ENCODE measurements at regions not wholly inside any gene's neighbourhood (a gene's known extent, or its start where the extent isn't known, plus 50 kb on each side); places are given as distances from the start of the nearest gene placed in this dataset.

DNA sequence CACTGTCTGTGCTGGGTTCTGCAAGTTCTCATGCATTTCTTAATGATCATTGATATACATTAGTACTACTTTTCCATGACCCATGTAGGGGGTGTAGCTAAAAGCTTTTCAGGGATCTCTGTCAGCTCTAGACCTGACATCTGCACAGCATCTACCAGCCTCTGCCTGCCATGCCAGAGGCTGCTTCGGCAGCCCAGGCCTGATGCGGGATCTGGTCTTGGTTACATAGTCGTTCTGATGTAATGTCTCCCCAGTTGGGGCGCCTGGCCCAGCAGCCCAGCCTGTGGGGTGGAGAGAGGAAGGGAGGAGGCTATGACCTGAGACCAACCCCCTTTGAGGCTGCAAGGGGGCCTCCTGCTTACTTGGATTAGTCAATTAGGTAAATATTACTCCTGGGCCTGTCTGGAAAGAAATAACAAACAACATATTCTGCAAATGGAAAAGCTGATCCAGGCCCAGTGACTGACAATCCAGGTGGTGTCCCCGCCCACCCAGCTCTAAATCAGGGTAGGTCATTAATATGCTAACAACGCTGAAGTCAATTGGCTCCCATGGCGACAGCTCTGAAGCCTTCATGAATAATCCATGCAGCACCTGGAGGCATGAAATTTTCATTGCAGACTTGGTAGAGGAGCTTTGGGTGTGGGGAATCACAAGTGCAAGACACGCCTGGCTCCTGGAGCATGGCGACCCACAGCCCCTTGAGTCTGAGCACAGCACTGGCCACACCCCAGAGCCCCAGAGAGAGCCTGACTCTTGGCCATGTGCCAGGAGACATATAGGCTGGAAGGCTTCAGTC is 575.3 kb downstream of the CMPK2 start:
- no peak overlapping the region for H2AFZ ChIP-seq (ENCODE audit: low read depth, low read length, poor library complexity, severe bottlenecking)
- no peak overlapping the region for H3K27ac ChIP-seq (ENCODE audit: low read depth, low read length)
- no peaks in the 10 kb centered on the region for H4K20me1 ChIP-seq (ENCODE audit: insufficient read depth)
- H3K79me2 ChIP-seq (ENCODE audit: insufficient read depth, low read length) = no peaks in the 10 kb centered on the region
- H3K9ac ChIP-seq (ENCODE audit: low read length) = no peak overlapping the region
- H3K4me2 ChIP-seq (ENCODE audit: low read length) = no peak overlapping the region
- no TSS peak for BruUV-seq (replicated peaks)
- H3K9me3 ChIP-seq (ENCODE audit: control insufficient read depth in 1 of 2, insufficient read depth in 1 of 2, low read depth in 1 of 2, low read length in 2 of 2) = peaks cover 4 to 6% of the 10 kb centered on the region in 2 experiments; a peak in 2 of 4 replicates
- H3K4me1 ChIP-seq (ENCODE audit: control insufficient read depth in 1 of 2, insufficient read depth in 2 of 2, low read length in 2 of 2) = no peaks in the 10 kb centered on the region
- no peaks in the 10 kb centered on the region for H3K36me3 ChIP-seq (ENCODE audit: control insufficient read depth in 1 of 2, insufficient read depth in 2 of 2, low read length in 2 of 2)
- ChIA-PET CTCF (no interaction called here), POLR2A (no interaction called here), RAD21 (ENCODE audit: low non-redundant PET in 1 of 2, low total read pairs in 2 of 2, uncharacterized antibody in 2 of 2, unreplicated experiment in 2 of 2) (no interaction called here)
- H3K9me2 ChIP-seq (ENCODE audit: insufficient read depth) = no peaks in the 10 kb centered on the region
- DNase-seq (ENCODE audit: low read depth, low spot score) (no peak), ATAC-seq (no peak)
- TF ChIP-seq, protein P1, sequence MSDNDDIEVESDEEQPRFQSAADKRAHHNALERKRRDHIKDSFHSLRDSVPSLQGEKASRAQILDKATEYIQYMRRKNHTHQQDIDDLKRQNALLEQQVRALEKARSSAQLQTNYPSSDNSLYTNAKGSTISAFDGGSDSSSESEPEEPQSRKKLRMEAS (IDR thresholded peaks at IDR 0.05) = no peak
- TF ChIP-seq POLR2AphosphoS5 (IDR thresholded peaks at IDR 0.05; ENCODE audit: low read depth, low read length) = no peak
- TF ChIP-seq CBX3 (IDR thresholded peaks at IDR 0.05; ENCODE audit: low read depth) = no peak
- no peak for TF ChIP-seq EZH2phosphoT487 (IDR thresholded peaks at IDR 0.05; ENCODE audit: borderline replicate concordance)
- TF ChIP-seq CEBPB (IDR thresholded peaks at IDR 0.05; ENCODE audit: low read depth) = no peak
- no peak for TF ChIP-seq POLR2A (IDR thresholded peaks at IDR 0.05; ENCODE audit: borderline replicate concordance, extremely low read depth, insufficient read depth, insufficient read length)
- TF ChIP-seq ZNF274 (IDR thresholded peaks at IDR 0.05; ENCODE audit: low read depth, low read length) = no peak
- no peak for TF ChIP-seq EGR1 (IDR thresholded peaks at IDR 0.05; ENCODE audit: low read depth)
- TF ChIP-seq YY1 (IDR thresholded peaks at IDR 0.05; ENCODE audit: extremely low read depth, insufficient replicate concordance, low read depth, low read length) = no peak
- TF ChIP-seq SRF (IDR thresholded peaks at IDR 0.05; ENCODE audit: low read depth) = no peak
- TF ChIP-seq FOSL1 (IDR thresholded peaks at IDR 0.05; ENCODE audit: low read depth) = no peak
- TF ChIP-seq, protein P2, sequence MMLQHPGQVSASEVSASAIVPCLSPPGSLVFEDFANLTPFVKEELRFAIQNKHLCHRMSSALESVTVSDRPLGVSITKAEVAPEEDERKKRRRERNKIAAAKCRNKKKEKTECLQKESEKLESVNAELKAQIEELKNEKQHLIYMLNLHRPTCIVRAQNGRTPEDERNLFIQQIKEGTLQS (IDR thresholded peaks at IDR 0.05) = no peak
- TF ChIP-seq, protein P3, sequence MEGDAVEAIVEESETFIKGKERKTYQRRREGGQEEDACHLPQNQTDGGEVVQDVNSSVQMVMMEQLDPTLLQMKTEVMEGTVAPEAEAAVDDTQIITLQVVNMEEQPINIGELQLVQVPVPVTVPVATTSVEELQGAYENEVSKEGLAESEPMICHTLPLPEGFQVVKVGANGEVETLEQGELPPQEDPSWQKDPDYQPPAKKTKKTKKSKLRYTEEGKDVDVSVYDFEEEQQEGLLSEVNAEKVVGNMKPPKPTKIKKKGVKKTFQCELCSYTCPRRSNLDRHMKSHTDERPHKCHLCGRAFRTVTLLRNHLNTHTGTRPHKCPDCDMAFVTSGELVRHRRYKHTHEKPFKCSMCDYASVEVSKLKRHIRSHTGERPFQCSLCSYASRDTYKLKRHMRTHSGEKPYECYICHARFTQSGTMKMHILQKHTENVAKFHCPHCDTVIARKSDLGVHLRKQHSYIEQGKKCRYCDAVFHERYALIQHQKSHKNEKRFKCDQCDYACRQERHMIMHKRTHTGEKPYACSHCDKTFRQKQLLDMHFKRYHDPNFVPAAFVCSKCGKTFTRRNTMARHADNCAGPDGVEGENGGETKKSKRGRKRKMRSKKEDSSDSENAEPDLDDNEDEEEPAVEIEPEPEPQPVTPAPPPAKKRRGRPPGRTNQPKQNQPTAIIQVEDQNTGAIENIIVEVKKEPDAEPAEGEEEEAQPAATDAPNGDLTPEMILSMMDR (IDR thresholded peaks at IDR 0.05 in 2 of 3, conservative IDR thresholded peaks at IDR 0.05 in 1 of 3; ENCODE audit: borderline replicate concordance in 1 of 3, insufficient read depth in 1 of 3, low read depth in 2 of 3, low read length in 2 of 3) = no peak
- H3K4me3 ChIP-seq (replicated peaks in 1 of 2; ENCODE audit: low read depth in 1 of 2, low read length in 2 of 2) = no peak overlapping the region
- H3K27me3 ChIP-seq (ENCODE audit: insufficient read depth, low read length) = no peaks in the 10 kb centered on the region
- intact Hi-C loops (cut with micrococcal nuclease) = no loop called here

All from HCT116 (cell line).